Left ventricle myocardium inferior (tissue), 1 donor: ENCODE measurements at regions not wholly inside any gene's neighbourhood (a gene's known extent, or its start where the extent isn't known, plus 50 kb on each side); places are given as distances from the start of the nearest gene placed in this dataset.
"Not testable (repeated sequence)": the region's sequence is repeated elsewhere in the genome, so short reads cannot be mapped to it uniquely, and the experiment has no call there.

Source experiments
- DNase-seq: peaks from one replicate; pipeline ENCODE4 v3.0.0-alpha.2; 2020
- H3K27ac ChIP-seq: fragments of 200-600 bp; replicated peaks from 2 replicates; pipeline ENCODE4 v1.8.0; 2021
- H3K27me3 ChIP-seq: fragments of 200-600 bp; 2 replicates; pipeline ENCODE4 v1.8.0; 2021; ENCODE audit warnings: low read depth
- H3K36me3 ChIP-seq: fragments of 200-600 bp; 2 replicates; pipeline ENCODE4 v1.8.0; 2021
- H3K4me1 ChIP-seq: fragments of 200-600 bp; 2 replicates; pipeline ENCODE4 v1.8.0; 2021
- H3K4me3 ChIP-seq: fragments of 200-600 bp; 2 replicates; pipeline ENCODE4 v1.8.0; 2021; ENCODE audit warnings: mild to moderate bottlenecking, moderate library complexity
- H3K9me3 ChIP-seq: fragments of 200-600 bp; replicated peaks from 2 replicates; pipeline ENCODE4 v1.8.0; 2021
- intact Hi-C: fragments of 100-400 bp; cut with micrococcal nuclease; formaldehyde crosslinking; loops from one replicate; pipeline ENCODE4 v1.11.0; 2022
- TF ChIP-seq, protein P1 (sequence below): fragments of 200-600 bp; IDR thresholded peaks from 2 replicates; pipeline ENCODE4 v1.8.0; 2021; ENCODE audit warnings: antibody characterized with exemption, mild to moderate bottlenecking, borderline replicate concordance
- donor health status: DM: no; HTN: yes; CAD: no; lungs with severe emphysema.

DNA sequence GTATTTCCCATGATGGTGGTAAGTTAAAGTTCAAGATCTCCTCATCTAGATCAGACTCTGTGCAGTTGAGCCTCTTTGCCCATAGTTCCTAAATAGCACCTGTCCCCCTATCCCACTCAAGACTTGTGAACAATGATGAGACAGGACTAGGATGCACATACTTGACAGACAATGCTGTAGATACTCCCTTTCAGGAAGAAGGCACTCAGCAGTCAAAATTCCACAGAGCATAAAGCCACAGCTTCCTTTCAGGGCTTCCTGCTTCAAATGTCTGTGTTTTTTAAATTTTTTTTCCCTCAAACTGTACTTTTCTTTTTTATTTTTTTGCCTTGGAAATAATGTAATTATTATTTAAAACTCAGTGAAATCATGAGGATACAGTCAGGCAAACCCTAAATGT lies 1305.3 kb downstream of the RPIA start:
- intact Hi-C loops, result not testable (repeated sequence)

DNA sequence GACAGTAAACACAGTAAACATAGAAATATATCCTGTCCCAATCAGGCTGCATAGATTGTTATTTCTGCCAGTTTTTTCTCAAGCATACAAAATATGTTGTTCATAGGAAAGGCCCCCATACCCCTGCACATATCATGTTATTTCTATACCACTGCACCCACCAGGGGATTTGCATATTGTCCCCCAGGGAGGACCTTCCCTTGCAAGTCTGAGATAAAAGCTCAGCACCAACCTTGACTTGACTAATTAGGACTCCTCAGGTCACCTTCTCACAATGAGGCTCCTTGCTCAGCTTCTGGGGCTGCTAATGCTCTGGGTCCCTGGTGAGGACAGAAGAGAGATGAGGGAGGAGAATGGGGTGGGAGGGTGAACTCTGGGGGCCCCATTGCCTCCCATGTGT lies 1313.1 kb downstream of the RPIA start:
- H3K4me3 ChIP-seq, H3K4me1 ChIP-seq, DNase-seq, H3K36me3 ChIP-seq, H3K27ac ChIP-seq, H3K9me3 ChIP-seq, H3K27me3 ChIP-seq, intact Hi-C loops: not testable (repeated sequence)

More for the DNA sequence above, 1305.3 kb downstream of the RPIA start:
- not testable (repeated sequence) for H3K4me1 ChIP-seq, H3K9me3 ChIP-seq, H3K27me3 ChIP-seq, H3K4me3 ChIP-seq, H3K27ac ChIP-seq, DNase-seq, H3K36me3 ChIP-seq

DNA sequence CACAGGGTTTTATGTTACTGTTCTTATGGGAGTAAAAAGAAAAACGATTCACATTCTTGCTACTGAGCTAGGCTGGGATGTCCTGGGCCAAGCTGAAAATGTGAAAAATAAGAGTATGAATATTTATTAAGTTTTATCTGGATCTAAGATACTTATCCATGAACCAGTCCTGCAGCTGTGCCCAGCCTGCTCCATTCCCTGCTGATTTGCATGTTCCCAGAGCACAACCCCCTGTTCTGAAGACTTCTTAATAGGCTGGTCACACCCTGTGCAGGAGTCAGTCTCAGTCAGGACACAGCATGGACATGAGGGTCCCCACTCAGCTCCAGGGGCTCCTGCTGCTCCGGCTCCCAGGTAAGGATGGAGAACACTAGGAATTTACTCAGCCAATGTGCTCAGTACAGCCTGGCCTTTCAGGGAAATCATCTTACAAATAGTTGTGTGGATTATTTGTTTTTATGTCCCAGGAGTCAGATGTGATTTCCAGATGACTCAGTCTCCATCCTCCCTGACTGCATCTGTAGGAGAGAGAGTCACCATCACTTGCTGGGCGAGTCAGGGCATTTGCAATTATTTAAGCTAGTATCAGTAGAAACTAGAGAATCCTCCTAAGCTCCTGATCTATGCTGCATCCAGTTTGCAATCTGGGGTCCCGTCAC lies 1319.1 kb downstream of the RPIA start:
- H3K4me3 ChIP-seq, DNase-seq, H3K9me3 ChIP-seq, H3K27me3 ChIP-seq, H3K4me1 ChIP-seq, H3K27ac ChIP-seq, H3K36me3 ChIP-seq, intact Hi-C loops: not testable (repeated sequence)

DNA sequence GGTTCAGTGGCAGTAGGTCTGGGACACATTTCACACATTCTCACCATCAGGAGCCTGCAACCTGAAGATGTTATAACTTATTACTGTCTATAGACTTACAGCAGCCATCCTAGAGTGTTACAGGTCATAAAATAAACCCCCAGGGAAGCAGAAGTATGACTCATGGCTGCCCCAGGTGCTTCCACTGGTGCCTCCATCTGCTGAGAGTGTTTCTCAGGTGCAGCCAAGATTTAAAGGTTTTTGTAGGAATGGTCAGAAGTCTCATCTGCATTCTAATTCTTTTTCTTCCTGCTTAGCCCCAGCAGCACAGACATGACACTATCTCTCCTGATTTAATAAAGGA lies 1319.6 kb downstream of the RPIA start:
- H3K9me3 ChIP-seq, H3K27ac ChIP-seq, H3K36me3 ChIP-seq, H3K27me3 ChIP-seq, DNase-seq, H3K4me1 ChIP-seq, H3K4me3 ChIP-seq, intact Hi-C loops: not testable (repeated sequence)

DNA sequence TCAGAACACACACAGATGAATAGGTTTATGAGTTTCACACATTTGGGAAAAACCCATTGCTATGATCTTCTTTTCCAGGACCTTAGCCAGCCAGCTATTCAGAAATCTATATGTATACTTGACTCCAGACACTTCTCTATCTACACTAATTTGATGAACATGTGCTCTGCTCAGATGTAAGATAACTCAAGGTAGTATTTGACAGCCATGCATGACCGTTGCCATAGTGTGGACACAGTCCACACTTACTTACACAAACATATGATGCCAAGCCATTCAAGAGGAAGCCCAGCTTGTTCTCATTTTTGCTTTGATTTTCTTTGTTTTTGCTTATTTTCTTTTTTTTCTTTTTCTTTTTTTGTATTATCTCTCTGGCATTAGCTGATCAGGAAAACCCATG lies 1328.4 kb downstream of the RPIA start:
- H3K36me3 ChIP-seq, H3K4me3 ChIP-seq, H3K9me3 ChIP-seq, H3K4me1 ChIP-seq, DNase-seq, intact Hi-C loops, H3K27ac ChIP-seq: not testable (repeated sequence)
- peaks cover 16% of the 10 kb centered on the region for H3K27me3 ChIP-seq

DNA sequence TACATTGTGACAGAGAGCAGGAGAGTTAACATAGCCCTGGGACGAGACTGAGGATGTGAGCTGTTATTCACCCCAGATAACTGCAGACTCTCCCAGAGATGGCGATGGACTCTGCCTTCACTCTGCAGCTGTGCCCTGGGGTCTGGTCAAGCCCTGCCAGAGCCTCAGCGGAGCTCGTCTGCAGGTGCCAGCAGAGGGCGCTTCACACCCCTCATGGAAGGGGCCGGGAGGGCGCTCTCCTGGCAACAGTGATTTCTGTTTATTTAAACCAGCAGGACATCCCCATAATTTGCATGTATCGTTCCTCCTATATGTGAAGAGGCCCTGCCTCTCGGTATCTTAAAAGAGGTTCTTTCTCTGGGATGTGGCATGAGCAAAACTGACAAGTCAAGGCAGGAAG lies 1329.8 kb downstream of the RPIA start:
- intact Hi-C loops, DNase-seq, H3K4me3 ChIP-seq, H3K4me1 ChIP-seq, H3K36me3 ChIP-seq, H3K9me3 ChIP-seq, H3K27ac ChIP-seq: not testable (repeated sequence)
- peaks cover 22% of the 10 kb centered on the region for H3K27me3 ChIP-seq

DNA sequence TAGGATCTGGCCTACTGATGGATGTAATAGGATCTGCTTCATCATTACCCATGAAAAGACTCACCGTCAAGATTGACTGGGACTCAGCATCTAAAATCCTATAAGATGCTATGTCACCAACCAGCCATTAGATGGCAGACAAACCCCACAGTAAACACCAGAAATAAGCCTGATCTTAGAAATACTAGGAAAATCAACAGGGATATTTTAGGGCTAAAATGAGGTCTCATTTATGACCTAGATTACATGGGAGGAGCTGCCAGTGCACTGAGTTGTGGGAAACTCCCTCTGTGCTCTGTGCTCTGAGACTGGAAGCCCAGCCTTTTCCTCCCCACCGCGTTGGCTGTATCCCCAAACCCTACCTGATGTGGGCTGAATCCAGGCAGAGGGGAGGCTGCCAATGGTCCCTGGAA lies 1335.8 kb downstream of the RPIA start:
- H3K9me3 ChIP-seq, H3K36me3 ChIP-seq, H3K4me1 ChIP-seq, intact Hi-C loops, H3K27ac ChIP-seq, H3K4me3 ChIP-seq, DNase-seq: not testable (repeated sequence)
- H3K27me3 ChIP-seq, result peaks cover 27% of the 10 kb centered on the region
- TF ChIP-seq, protein P1, sequence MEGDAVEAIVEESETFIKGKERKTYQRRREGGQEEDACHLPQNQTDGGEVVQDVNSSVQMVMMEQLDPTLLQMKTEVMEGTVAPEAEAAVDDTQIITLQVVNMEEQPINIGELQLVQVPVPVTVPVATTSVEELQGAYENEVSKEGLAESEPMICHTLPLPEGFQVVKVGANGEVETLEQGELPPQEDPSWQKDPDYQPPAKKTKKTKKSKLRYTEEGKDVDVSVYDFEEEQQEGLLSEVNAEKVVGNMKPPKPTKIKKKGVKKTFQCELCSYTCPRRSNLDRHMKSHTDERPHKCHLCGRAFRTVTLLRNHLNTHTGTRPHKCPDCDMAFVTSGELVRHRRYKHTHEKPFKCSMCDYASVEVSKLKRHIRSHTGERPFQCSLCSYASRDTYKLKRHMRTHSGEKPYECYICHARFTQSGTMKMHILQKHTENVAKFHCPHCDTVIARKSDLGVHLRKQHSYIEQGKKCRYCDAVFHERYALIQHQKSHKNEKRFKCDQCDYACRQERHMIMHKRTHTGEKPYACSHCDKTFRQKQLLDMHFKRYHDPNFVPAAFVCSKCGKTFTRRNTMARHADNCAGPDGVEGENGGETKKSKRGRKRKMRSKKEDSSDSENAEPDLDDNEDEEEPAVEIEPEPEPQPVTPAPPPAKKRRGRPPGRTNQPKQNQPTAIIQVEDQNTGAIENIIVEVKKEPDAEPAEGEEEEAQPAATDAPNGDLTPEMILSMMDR, result peak; percentile 50

DNA sequence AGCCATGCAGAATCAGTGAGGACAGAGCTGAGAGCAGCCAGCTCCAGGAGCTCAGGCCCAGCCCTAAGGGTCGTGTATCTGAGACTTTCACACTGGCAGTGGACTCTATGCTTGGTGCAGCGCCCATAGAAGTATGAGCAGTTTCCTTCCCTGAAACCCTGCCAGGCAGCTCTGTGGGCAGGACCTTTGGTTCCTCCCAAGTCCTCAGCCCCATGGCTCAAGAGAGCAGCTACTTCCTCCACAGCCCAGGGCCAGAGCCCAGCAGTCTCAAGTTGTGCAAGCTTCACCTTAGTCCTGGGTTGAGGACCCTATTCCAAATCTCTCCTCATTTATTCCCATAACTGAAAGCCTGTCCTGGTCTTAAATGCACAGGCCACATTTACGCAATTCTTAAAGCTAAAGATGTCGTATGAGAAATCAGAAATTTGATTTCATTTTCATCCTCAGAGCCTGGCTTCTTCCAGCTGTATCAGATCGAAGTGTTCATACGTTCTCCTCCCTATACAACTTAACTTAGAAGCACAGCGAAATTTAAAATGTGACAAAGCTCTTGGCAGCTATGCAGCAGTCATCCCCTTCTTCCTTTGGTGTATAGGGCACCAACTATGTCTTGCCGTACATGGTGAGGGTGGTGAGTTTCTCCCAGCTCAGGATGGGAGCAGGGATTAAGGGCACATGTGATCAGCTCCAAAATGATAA lies 1337.1 kb downstream of the RPIA start:
- H3K27ac ChIP-seq, H3K4me3 ChIP-seq, H3K4me1 ChIP-seq, intact Hi-C loops, H3K36me3 ChIP-seq, H3K9me3 ChIP-seq: not testable (repeated sequence)
- DNase-seq, result peak; percentile 14
- H3K27me3 ChIP-seq, result peaks cover 23% of the 10 kb centered on the region

DNA sequence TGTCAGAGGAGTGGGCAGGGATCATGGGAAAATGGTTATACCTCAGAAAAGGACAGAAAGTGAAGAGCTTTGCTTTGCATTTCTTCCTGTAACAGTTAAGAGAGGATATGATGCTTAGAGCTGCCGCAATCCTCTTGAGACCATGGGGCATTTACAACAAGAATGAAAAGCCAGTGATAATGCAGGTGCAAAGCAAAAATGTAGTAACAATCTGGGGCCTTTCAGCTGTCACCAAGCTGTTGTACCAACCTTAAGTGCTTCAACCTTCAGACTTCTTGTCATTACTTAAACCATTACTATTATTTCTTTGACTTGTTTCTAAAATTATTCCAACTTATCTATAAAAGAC lies 1337.6 kb downstream of the RPIA start:
- H3K9me3 ChIP-seq, DNase-seq, H3K4me1 ChIP-seq, H3K4me3 ChIP-seq, H3K27ac ChIP-seq, H3K36me3 ChIP-seq, intact Hi-C loops: not testable (repeated sequence)
- peaks cover 23% of the 10 kb centered on the region for H3K27me3 ChIP-seq

DNA sequence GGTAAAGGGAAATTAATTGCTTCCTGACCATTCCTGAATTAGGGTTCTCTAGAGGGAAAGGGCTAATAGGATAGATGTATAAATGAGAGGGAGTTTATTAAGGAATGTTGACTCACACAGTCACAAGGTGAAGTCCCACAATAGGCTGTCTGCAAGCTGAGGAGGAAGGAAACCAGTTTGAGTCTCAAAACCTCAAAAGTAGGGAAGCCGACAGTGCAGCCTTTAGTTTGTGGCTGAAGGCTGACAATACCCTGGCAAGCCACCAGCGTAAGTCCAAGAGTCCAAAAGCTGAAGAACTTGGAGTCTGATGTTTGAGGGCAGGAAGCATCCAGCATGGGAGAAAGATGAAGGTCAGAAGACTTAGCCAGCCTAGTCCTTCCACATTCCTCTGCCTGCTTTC lies 1340.8 kb downstream of the RPIA start:
- H3K36me3 ChIP-seq, H3K9me3 ChIP-seq, intact Hi-C loops, H3K4me1 ChIP-seq, DNase-seq, H3K4me3 ChIP-seq, H3K27ac ChIP-seq: not testable (repeated sequence)
- peaks cover 24% of the 10 kb centered on the region for H3K27me3 ChIP-seq

DNA sequence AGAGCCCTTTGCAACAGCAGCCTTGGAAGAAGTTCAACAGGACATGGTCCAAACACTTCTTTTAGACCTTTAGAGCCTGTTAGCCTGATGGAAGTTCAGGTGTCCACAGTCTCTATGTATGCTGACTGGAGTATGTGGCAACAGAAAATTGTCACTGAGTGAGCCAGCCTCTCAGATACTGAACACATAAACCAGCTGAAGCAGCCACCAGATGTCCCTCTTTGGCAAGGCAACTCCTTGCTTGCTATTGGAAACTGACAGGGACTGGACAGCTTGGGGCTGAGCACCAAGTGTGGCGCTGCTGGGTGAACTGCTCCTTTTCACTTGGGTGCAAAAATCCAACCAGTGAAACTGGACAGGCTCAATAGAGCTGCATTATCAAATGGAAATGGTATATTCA lies 1344.9 kb downstream of the RPIA start:
- H3K27me3 ChIP-seq, result peaks cover 45% of the 10 kb centered on the region
- H3K36me3 ChIP-seq, H3K4me1 ChIP-seq, H3K9me3 ChIP-seq, DNase-seq, intact Hi-C loops, H3K27ac ChIP-seq, H3K4me3 ChIP-seq: not testable (repeated sequence)

DNA sequence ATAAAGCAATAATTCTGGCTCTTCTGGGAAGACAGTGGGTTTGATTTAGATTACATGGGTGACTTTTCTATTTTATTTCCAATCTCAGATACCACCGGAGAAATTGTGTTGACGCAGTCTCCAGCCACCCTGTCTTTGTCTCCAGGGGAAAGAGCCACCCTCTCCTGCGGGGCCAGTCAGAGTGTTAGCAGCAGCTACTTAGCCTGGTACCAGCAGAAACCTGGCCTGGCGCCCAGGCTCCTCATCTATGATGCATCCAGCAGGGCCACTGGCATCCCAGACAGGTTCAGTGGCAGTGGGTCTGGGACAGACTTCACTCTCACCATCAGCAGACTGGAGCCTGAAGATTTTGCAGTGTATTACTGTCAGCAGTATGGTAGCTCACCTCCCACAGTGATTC lies 1347.6 kb downstream of the RPIA start:
- DNase-seq, H3K9me3 ChIP-seq, H3K27ac ChIP-seq, H3K4me3 ChIP-seq, intact Hi-C loops, H3K4me1 ChIP-seq, H3K36me3 ChIP-seq: not testable (repeated sequence)
- H3K27me3 ChIP-seq, result peaks cover 38% of the 10 kb centered on the region

DNA sequence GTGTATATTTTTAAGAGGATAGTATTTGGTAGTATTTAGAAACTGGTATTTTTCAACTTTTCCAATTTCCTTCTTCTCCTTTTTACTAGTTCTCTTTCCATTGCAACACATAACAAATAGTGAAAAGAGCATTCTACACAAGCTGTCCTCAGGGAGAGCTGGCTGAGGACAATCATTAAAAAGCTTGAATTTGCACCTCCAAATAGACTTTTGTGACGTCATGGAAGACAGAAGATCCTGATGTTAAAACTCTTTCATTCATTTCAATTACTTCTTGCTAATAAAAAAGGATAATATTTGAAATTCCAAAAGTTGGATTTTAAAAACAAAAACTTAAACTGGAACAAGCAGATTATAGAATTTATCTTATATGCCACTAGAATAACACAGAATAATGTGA lies 1356.3 kb downstream of the RPIA start:
- H3K4me3 ChIP-seq, DNase-seq, H3K27ac ChIP-seq, intact Hi-C loops, H3K36me3 ChIP-seq, H3K4me1 ChIP-seq, H3K9me3 ChIP-seq: not testable (repeated sequence)
- peaks cover 22% of the 10 kb centered on the region for H3K27me3 ChIP-seq
